ENCODE measurements at regions not wholly inside any gene's neighbourhood (a gene's known extent, or its start where the extent isn't known, plus 50 kb on each side); places are given as distances from the start of the nearest gene placed in this dataset.

DNA sequence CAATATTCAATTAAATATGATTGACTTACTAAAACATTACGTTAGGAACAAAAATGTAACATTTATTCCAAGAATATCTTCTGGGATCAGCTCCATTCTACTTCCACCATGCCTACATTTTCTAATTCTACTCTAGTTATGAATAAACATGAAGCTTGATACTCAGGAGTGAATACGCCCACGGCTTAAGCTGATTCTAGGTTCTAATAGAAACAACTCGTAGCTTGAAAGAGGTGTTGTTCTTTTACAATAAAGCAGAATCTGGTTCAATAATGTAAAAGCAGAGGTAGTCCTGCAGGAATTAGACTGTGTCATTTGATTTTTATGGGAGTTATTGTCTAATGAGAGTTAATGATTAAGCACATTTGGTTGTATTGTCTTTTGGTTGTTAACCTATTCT, 107.3 kb upstream of the OLIG3 start:
- TF ChIP-seq POLR2A (IDR thresholded peaks at IDR 0.05; ENCODE audit: low read length) = no peak
- TF ChIP-seq GATA1 (IDR thresholded peaks at IDR 0.05; ENCODE audit: low read depth, low read length) = no peak
